NCI-H128 (cell line): ENCODE measurements at regions not wholly inside any gene's neighbourhood (a gene's known extent, or its start where the extent isn't known, plus 50 kb on each side); places are given as distances from the start of the nearest gene placed in this dataset.
"Not testable (repeated sequence)": the region's sequence is repeated elsewhere in the genome, so short reads cannot be mapped to it uniquely, and the experiment has no call there.

Experiments
- DNase-seq: peaks from one replicate; lab custom pipeline; 2025; ENCODE audit not compliant: unreplicated experiment; lab: John Stamatoyannopoulos, UW

DNA sequence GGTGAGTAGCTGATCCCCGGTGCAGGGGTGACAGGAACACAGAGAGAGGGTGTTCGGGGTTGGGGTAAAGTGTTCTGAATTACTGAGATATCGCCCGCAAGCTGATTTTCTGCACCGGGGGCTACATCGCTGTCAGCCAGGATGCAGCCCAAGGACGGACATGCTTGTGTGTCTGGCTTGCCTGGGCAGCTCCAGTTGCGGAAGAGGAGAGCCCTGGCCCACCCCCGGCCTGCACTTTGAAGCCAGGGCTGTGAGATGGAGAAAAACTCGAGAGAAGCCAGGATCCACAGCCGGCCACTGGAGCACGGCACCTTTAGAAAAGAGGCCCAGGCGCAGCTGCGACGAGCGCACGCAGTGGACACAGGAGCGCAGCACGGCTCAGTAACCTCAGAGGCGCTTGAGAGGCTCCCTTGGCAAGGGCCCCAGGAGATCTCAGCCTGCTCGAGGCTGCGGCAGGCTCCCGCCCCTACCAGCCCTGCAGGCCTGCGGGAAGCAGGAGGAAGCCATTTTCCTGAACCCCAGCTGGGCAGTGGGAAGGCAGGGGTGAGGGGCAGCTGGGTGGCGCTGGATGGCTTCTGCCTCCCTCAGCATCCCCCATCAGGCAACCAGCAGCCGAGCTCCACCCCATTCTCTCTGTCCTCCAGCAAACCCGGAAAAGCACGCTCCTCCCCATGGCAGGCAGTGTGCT, 59.2 kb downstream of the C9orf50 start:
- no peak for DNase-seq

DNA sequence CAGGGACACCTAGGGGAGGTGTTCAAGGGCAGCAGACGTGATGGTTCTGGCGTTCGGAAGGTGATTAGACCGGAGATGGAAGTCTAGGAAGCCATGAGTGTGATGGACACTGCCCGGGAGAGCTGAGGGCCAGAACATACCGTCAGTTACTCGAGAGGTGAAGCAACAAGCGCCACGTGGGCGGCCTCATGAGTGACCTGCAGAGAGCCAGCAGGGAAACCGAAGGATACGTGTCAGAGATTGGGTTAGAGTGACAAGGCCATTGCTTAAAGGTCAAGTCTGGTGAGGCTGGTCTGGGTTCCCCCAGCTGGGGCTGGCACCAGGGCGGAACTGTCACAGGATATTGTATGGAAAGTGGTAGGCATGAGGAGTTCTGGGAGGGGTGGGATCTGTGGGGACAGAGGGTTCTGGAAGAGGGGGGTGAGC, 60.0 kb downstream of the C9orf50 start:
- DNase-seq: no peak

DNA sequence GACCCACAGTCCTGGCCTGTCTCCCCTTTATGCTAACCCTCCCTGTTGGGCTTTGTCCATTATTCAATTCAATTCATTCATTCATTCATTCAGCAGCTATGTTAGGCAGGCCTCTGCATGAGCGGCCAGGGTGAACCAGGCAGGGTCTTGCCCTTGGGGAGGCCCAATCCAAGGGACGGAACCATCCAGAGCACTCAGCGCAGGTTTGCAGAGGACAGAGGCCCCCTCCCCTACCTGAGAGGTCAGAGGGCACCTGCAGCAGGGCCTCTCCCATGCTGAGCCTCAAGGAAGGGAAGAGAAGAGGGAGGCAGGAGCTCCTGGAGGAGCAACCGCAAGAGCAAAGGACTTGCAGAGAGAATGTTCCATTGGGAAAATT, 61.4 kb downstream of the C9orf50 start:
- DNase-seq: no peak

DNA sequence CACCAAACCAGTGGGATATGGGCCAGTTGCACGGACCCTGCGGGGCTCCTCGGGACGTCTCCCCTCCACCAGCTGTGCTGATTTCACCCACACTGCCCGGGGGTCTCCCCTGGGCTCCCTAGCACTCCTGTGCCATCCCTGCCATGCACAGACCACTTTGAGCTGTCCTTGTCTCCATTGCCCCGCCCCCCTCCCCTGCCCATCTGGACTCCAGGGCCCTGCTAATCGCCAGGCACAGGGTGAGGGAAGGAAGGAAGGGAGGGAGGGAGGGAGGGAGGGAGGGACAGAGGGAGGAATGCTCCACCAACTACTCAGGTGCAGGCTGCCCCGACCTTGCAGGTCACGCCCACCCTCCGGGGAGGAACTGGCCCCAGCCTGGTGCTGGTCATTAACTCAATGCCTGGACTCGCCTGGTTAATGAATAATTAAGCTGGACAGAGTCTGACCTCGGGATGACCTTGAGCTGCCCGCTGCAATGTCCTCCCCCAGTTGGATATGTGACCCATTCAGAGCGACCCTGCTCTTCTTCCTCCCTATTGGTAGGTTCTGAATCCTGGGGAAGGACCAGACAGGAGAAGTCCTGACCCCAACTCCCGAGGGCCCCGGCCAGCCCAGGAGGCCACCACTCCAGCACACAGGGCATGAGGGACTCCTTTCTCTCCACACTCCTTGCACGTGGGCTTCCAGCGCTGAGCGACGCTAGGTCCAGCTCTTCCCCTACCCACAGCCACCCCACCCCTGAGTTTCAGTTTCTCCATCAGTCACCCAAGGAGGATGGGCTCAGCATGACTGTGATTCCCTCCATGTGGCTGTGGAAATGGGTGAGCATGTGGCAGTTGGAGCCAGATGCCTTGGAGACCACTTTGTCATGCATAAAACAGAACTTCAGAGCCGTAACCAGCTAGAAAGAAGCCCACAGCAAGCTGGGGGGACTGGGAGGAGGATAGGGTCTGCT, 62.1 kb downstream of the C9orf50 start:
- DNase-seq: no peak

DNA sequence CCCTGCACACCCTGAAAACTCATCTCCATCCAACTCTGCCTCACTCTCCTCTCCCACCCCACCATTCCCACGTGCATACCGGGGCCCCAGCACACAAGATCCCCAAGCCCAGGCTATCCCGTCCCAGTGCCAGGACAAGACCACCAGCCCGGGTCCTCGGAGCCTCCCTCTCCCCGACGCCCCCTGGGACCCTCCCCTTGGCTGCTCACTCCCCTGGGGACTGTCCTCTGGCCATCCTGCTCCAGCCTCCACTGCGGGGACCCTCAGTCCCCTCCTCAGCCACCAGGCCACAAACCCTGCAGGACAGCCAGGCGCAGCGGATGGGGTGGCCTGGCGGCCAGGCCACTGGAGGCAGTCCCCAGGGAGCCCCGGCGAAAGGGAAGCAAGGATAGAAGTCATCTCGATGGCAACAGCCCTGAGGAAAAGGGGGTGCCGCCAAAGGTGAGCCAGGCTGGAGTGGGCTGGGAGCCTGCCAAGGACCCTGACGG, 62.8 kb downstream of the C9orf50 start:
- DNase-seq: no peak

DNA sequence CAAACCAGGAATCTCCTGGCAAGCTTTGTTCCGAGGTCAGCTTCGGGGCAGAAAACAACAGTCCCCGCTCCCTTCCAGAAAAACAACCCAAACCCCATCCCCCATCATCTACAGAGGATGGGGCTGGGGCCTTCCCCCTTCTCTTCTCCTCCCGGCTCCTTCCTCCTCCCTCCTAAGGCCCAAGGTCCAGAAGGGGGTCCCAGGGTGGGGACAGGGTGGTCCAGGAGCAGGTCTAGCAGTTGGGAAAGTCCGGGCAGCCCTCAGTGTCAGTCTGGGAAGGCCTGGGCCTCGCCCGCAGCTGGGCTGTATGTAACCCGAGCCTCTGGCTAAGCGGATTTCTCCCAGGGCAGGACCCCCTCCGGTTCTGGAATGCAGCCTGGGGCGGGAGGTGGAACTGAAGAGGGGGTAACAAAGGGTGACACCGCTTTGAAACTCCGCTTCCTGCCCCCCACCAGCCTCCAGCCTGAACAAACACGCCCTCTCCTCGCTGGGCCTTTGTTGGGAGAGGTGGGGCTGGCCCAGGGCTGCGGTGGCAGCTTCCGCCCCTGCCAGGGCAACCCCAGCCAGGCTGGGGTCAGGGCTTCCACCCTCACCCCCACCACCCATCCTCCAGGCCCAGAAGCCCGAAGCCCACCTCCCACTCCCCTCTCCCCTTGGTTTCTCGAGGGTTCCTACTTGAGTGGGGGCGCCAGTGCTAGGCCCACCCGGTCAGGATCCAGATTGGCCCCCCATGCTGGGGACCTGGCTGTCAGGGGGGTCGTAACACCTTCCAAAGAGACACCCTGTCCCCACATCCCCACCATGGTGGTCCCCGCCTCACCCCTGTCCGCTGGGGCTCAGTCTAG, 63.5 kb downstream of the C9orf50 start:
- DNase-seq: no peak

DNA sequence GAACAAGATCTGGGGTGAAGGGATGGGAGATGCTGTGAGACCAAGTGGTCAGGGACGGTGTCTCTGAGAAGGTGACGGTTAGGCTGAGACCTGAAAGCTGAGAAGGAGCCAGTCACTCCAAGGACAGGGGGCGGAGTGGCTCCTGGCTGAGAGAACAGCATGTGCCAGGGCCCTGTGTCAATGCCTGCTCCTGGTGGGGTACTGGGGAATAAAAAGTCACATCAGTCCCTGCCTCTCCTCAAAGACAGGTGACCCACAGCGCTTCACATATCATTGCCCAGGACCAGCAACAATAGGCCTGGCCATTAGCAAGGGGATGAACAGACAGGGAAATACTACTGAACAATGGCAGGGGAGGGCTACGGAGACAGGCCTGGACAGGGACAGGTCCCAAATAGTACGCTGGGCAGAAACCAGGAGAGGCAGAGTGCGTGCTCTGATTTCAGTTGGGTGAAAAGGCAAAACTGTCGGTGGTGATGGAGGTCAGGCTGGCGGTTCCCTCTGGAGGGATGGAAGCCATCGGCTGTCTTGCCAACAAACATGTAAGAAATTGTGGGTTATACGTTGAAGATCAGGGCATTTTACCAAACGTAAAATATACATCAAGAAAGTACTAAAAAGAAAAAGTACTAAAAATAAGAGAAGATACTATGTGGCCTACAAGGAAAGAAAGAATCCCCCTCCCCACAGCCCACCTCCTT, 64.3 kb downstream of the C9orf50 start:
- no peak for DNase-seq

DNA sequence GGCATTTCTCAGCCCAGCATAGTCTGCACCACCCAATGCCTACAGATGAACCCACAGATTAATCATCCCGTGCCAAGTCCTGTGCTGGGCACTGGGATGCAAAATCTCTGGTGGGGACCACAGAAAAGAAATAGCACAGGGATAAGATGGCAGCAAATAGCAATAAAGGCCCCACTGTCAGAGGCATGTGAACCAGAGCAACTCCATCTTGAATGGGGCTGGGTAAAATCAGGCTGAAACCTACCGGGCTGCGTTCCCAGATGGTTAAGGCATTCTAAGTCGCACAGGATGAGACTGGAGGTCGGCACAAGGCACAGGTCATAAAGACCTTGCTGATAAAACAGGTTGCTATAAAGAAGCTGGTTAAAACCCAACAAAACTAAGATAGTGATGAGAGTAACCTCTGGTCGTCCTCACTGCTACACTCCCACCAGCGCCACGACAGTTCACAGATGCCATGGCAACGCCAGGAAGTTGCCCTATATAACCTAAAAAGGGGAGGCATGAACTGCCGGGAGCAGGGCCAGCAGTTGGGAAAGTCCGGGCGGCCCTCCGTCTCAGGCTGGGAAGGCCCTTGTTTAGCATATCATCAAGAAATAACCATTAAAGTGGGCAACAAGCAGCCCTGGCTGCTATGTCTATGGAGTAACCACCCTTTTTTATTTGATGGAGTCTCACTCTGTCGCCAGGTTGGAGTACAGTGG, 65.2 kb downstream of the C9orf50 start:
- no peak for DNase-seq

DNA sequence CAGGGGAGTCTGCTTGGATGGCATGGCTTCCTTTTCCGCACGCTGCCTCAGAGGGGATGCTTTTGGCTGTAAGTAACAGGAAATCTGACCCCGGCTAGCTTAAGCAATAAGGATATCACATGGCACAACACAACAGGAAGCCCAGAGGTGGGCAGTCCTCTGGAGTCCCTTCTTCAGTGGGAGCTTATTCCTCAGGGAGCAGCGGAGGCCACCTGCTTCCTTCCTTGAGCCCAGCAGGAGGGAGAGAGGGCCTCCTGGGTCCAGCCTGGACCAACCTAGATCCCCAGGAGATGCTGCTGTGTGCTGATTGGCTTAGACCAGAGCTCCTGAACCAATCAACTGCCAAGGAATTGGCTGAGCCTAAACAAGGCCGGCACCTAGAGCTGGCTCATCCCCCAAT, 66.3 kb downstream of the C9orf50 start:
- DNase-seq: no peak

DNA sequence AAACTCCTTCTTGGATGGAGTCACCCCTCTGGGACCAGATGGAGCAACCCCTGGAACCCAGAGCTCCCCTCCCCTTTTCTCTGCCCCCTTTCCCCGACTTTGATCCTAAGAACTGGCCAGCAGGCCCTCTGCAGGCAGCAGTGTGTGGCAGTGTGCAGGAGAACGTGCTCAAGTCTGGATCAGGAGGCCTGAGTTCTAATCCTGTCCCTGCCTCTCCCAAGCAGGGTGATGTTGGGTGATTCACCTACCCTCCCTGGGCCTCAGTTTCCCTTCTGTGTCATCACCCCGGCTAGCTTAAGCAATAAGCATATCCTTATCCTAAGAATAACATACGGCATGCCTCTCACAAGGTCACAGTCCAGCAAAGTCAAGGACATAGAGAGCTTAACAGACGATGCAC, 67.6 kb downstream of the C9orf50 start:
- no peak for DNase-seq

DNA sequence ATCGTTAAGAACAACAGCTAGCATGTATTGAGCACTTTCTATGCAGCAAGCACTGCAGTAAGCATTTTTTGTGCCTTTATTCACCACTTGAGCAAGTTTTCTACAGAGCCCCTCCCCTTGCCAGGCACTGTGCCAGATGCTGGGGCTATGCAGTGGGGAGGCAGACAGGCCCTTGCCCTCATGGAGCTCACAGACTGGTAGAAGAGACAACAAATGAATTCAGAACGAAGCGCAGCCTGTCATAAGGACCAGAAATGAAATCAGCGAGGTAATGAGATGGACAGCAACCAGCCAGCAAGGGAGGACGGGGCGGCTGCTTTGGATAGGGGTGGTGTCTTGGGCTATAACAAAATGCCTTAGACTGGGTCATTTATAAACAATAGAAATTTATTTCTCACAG, 68.8 kb downstream of the C9orf50 start:
- DNase-seq: no peak

DNA sequence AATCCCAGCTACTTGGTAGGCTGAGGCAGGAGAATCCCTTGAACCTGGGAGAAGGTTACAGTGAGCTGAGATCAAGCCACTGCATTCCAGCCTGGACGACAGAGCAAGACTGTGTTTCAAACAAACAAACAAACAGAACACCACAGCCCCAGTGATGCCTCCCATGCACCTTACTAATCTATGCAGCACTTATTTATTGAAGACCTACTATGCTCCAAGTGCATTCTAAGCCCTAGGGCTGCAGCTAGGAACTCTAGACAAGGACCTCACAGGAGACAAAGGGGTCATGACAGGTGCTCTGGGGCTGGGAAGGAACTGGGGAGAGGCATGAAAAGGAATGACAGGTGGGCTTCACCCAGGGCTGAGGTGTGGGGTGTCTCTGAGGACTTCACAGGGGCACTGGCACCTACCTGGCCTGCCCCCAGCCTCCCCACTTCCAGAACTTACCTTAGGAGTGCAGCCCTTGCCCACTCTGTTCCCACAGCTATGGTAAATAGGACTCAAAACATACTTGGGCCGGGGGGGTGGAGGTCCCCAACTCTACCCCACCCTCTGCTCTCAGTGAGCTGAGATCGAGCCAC, 69.4 kb downstream of the C9orf50 start:
- DNase-seq: no peak

DNA sequence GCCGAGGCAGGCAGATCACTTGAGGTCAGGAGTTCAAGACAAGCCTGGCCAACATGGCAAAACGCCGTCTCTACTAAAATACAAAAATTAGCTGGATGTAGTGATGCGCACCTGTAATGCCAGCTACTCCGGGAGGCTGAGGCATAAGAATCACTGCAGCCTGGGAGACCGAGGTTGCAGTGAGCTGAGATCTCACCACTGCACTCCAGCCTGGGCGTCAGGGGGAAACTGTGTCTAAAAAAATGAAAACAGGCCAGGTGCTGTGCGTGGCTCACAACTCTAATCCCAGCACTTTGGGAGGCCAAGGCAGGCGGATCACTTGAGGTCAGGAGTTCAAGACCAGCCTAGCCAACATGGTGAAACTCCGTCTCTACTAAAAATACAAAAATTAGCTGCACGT, 69.9 kb downstream of the C9orf50 start:
- DNase-seq: not testable (repeated sequence)

DNA sequence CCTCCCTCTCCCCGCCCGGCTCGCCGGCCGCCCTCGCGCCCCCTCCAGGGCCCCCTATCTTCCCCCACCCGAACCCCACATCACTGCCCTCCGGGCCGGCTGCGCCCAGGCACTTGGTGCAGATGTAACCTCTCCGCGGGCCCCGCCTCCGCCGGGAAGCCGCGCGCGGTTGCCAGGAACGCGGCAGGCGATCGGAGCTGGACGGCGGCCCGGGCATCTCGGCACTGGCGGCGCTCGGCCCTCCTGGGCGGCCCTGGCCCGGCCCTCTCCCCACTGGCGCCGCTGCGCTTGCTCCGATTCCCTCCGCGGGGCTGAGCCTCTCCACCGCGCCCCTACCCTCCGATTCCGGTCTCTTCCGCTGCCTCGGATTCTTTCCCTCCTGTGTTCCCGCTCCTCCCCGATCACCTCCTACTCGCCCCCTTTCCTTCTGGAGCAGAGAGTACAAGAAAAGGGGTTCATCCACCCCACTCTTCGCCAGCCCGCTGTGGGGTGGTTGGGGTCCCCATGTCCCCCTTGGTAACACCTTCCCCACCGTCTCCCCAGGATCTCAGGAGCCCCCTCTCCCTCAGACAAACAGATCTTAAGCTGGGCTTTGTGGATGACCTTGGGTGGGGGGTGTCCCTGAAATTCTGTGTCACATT, 70.6 kb downstream of the C9orf50 start:
- DNase-seq: peak; percentile 15

DNA sequence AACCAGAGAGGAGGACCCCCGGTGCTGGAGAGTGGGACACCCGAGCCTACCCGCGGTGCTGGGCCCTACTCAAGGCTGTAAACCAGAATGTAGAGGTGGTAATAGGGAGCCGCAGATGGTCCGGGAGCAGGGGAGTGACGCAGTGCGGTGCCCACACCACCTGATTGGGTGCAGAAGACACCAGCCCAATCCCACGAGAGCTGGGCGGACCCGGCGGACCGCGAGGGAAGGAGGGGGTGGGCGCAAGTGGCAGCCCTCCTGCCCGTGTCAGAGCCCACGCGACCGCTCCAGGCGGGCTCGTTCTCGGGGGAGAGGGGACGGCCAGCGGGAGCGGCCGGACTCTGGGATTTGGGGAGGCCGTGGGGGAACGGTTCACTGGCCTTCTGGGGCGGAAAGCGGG, 71.2 kb downstream of the C9orf50 start:
- no peak for DNase-seq

DNA sequence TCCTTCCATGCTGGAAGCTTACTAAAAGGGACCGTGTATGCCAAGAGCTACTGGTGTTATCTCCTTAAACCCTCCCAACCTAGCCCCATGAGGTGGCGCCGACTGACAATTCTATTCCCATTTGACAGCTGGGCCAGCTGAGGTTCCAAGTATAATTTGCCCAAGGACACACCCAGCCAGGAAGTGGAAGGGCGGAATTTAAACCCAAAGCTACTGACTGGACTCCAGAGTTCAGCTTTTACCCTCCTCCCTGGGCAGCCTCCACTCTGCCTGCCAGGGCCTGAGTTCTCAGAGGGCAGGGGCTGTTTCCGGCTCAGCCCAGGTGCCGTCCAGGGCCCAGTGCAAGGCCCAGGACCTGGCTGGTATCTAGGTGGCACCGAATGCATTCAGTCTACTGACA, 71.8 kb downstream of the C9orf50 start:
- DNase-seq: no peak

DNA sequence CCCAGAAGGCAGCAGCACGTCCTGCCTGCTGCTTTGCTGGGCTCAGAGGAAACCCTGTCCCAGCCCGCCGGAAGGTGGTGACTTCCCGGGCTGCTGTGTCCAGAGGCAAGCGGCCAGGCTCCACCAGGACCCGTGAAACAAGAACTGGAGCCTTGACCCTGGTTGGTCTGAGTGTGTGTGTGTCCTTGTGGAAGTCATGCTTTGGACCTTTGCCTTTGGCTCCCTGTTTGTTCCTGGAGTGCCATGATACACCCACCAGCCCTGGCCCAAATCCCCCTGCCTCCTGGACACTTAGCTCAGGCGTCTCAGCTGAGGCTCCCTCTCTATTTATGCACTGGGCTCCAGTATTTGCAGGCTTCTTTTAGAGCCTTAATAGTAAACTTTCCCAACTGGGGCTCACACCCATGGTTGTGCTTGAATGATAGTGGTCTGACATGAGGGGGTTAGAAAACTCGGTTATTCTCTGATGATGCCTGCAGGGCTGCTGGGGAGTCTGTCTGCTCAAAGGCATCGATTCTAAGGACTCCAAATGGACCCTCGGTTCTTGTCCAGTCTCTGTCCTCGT, 72.2 kb downstream of the C9orf50 start:
- DNase-seq: no peak

DNA sequence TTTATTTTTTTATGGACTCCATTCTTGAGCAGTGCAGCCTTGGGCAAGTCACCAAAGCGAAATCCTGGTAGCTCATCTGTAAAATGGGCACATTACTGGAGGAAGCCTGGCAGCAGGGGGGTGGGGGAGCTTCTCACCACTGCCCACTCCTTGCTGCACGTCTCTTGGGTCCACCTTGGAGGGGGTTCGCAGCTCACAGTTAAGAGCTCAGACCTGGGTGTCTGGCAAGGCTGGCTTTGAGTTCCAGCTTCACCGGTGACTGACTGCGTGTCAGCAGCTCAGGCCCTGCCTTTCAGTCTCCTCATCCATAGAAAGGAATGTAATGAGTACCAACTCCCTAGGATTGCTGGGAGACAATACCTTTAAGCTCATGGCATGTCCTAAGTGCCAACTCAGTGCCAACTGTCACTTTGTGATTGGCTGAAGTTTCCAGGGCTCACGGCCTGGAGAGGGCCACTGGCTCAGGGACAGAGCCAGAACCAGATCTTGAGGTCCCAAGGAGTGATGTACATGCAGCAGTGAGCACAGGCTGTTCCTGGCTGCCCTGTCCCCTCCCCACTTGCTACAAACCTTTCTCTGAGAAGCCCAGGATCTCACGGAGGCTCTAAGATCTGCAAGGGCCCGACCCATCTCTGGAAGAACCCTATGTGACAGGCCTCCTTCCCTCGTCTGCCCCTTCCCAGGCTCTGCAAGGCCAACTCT, 72.9 kb downstream of the C9orf50 start:
- DNase-seq: no peak
